Muscle of arm (tissue), 1 donor: ENCODE measurements at regions not wholly inside any gene's neighbourhood (a gene's known extent, or its start where the extent isn't known, plus 50 kb on each side); places are given as distances from the start of the nearest gene placed in this dataset.
A peak's percentile ranks its signal among the peaks of the same experiment; 100 is the strongest.

ENCODE experiments used
- DNase-seq: peaks from one replicate; pipeline ENCODE4 v3.0.0-alpha.2; 2013

- no peak for DNase-seq
Observed at GRCh38 chr2:237270520-237270919, 143.4 kb downstream of the COL6A3 start.

DNA sequence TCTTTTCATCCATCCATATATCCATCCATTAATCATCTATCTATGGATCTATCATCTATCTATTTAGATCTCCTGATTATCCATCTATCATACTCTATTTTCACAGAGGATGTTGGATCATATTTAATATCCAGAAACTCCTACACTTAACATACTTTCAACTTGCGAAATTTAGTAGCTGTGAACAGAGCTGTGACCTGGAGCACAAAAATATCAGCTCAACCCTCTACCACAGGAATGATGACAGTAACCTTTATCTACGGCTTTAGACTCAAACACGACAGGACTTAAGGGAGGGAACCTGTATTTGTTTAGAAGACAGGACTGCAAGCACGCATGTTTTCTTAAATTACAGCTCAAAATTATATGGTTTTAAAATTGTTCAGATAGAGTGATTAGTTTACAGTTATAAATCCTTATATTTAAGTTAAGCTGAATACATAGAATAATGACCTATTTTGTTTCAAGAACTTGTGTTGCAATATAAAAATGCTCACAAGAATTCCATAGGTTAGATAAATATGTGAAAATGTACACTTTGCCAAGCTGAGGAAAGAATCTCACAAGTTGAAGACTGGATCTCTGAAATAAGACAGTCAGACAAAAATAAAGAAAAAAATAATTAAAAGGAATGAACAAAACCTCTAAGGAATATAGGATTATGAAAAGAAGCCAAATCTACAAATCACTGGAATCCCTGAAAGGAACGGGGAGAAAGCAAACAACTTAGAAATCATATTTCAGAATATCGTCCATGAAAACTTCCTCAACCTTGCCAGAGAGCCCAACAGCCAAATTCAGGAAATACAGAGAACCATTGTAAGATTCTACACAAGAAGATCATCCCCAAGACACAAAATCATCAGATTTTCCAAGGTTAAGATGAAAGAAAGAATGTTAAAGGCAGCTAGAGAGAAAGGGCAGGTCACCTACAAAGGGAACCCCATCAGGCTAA, 142.0 kb downstream of the COL6A3 start:
- DNase-seq = peak; percentile 25
